Duodenal mucosa (tissue), 2 donors: ENCODE measurements at regions not wholly inside any gene's neighbourhood (a gene's known extent, or its start where the extent isn't known, plus 50 kb on each side); places are given as distances from the start of the nearest gene placed in this dataset.
"Not testable (repeated sequence)": the region's sequence is repeated elsewhere in the genome, so short reads cannot be mapped to it uniquely, and the experiment has no call there.

ENCODE experiments used
- H3K27ac ChIP-seq: one replicate; pipeline ENCODE4 v1.7.0; 2013; ENCODE audit warnings: low read depth, low read length
- H3K27me3 ChIP-seq, 2 donors: one replicate each; pipeline ENCODE4 v1.7.0; 2013; ENCODE audit warnings: low read length in 2 of 2, control low read depth in 1 of 2; ENCODE audit not compliant: insufficient read depth in 2 of 2, control insufficient read depth in 1 of 2
- H3K36me3 ChIP-seq, 2 donors: one replicate each; pipeline ENCODE4 v1.7.0; 2013; ENCODE audit warnings: low read length in 2 of 2, control low read depth in 1 of 2; ENCODE audit not compliant: insufficient read depth in 2 of 2, control insufficient read depth in 1 of 2
- H3K4me1 ChIP-seq, 2 donors: one replicate each; pipeline ENCODE4 v1.7.0; 2013; ENCODE audit warnings: low read length in 2 of 2, control low read depth in 1 of 2; ENCODE audit not compliant: insufficient read depth in 2 of 2, control insufficient read depth in 1 of 2
- H3K4me3 ChIP-seq, 2 donors: one replicate each; pipeline ENCODE4 v1.7.0; 2013; ENCODE audit warnings: low read length in 2 of 2, low read depth in 1 of 2
- H3K9ac ChIP-seq, 2 donors: one replicate each; pipeline ENCODE4 v1.7.0; 2013; ENCODE audit warnings: low read length in 2 of 2, low read depth in 1 of 2
- H3K9me3 ChIP-seq, 2 donors: one replicate each; pipeline ENCODE4 v1.7.0; 2013; ENCODE audit warnings: low read length in 2 of 2, control low read depth in 1 of 2; ENCODE audit not compliant: control insufficient read depth in 1 of 2

- peaks cover 21 to 27% of the 10 kb centered on the region in 2 donors for H3K4me1 ChIP-seq
- H3K27me3 ChIP-seq, result no peaks in the 10 kb centered on the region
- H3K9ac ChIP-seq, result peak overlapping the region; percentile 4 to 52
- no peak overlapping the region for H3K27ac ChIP-seq
- H3K36me3 ChIP-seq, result no peaks in the 10 kb centered on the region
- no peak overlapping the region for H3K4me3 ChIP-seq
- no peaks in the 10 kb centered on the region for H3K9me3 ChIP-seq
These were observed 64.6 kb upstream of the ENPP6 start for GRCh38 chr4:184282251-184282713.

DNA sequence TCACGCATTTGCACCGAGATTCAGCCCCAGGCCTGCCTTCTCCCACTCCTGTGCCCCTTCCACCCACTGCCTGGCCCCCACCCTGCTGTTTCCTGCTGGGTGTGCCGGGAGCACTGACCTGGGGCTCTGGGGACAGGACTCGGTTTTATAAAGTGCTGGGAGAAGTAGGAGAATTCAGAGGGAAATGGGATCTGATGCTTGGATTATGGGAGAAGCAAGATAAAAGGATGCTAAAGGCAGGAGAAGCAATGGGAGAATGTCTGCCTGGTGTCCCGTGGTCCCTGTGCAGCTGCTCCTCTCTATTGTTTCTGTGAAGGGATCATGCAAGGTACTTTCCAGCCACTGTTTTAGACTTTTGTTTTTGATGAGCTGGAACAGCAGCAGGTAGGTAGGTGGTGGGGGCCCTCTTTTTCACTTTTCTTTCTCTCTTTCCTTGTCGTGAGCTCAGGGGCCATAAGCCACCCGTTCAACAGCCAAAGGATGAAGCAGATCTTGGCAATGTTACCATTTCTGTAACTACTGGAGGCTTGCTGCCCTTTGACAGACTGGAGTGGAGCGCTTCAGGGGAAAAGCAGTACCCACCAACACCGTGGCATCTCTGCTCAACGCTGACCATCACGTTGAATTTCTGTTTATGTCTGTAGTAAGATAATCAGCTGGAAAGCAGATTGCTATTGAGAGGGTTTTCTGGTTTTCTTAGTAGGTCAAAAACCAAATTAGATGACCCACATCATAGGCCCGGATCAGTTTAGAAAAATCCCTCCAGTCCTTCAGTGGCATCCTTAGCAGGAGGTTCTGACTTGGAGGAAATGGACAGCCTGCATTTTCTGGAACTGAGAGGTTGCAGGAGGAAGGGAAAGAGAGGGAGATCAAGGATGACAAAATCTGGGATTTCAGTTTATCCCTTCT lies 63.8 kb upstream of the ENPP6 start:
- Histone ChIP-seq H3K27me3 (no peaks in the 10 kb centered on the region), H3K4me3 (no peak overlapping the region), H3K36me3 (no peaks in the 10 kb centered on the region), H3K9ac (peak overlapping the region; percentile 4 to 52), H3K4me1 (peaks cover 21 to 26% of the 10 kb centered on the region in 2 donors), H3K9me3 (no peaks in the 10 kb centered on the region), H3K27ac (no peak overlapping the region)

DNA sequence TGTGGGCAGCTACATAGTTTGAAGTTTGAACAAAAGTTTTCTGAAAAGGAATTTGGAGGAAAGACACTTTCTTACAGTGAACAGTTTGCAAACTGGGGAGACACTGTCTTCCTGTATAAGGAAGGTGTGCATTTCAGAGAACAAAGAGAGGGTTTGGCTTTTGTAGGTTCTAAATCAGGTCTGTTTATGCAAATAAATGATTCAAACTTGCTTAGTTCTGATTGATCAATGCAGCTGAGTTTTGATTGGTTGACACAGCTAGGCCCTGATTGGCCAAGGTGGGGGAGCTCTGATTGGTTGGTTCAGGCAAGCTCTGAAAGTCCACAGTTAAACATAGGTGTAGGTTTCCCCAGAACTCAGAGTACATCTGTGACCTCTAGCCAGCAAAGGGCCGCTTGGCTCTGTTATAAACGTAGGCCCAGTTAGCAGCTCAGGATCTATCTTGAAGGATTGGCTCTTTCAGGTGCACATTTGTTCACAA lies 63.0 kb upstream of the ENPP6 start:
- no peak overlapping the region for H3K4me3 ChIP-seq
- H3K36me3 ChIP-seq, result no peaks in the 10 kb centered on the region
- H3K4me1 ChIP-seq, result peaks cover 21 to 26% of the 10 kb centered on the region in 2 donors
- H3K27me3 ChIP-seq, result no peaks in the 10 kb centered on the region
- H3K27ac ChIP-seq, result no peak overlapping the region
- no peaks in the 10 kb centered on the region for H3K9me3 ChIP-seq
- H3K9ac ChIP-seq, result no peak overlapping the region

DNA sequence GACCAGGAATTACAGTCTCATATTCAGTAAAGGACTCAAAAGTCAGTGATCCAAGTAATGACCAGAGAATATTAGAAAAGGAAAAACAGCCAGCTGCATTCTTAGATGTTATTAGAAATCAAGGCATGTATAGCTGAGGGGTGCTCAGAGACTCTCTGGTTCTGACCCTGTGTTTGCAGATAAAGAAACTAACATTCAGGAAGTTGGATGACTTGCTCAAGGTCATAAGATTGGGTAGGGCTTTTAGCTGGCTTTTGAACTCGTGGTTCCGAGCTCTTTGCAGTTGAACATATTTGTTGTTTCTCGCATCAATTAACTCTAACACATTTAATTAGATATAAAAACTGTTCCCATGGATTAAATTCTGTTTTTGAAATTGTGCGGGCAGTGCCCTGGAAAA lies 62.5 kb upstream of the ENPP6 start:
- H3K27ac ChIP-seq, result no peak overlapping the region
- H3K27me3 ChIP-seq, result no peaks in the 10 kb centered on the region
- no peak overlapping the region for H3K4me3 ChIP-seq
- H3K9me3 ChIP-seq, result no peaks in the 10 kb centered on the region
- H3K36me3 ChIP-seq, result no peaks in the 10 kb centered on the region
- no peak overlapping the region for H3K9ac ChIP-seq
- H3K4me1 ChIP-seq, result peaks cover 21 to 26% of the 10 kb centered on the region in 2 donors

DNA sequence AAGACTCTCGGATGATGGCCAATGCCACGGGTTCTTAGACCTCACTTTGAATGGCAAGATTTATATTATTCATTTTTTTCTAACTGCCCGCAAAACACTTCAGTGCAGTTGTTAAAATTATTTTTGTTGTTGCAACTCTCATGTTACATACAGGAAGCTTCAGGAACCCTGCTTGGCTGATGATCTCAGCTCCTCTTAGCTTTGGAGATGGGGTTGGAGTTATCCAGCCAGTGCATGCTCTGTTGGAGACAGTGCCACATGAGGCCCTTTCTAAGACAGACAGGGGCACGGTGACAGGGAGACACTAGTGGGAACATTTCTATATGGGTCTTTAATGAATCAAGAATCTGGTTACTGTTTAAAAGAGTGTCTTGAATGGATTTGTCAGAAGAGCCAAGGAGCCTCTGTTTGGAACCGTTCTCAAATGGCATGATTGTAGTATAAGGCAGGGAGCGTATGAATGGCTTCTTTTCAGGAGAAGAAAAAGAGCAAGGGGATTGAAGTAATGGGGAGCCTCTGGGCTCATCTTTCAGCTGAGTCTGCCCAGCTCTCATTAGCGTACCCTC lies 61.9 kb upstream of the ENPP6 start:
- Histone ChIP-seq H3K4me1 (peaks cover 21 to 26% of the 10 kb centered on the region in 2 donors), H3K9me3 (no peaks in the 10 kb centered on the region), H3K36me3 (no peaks in the 10 kb centered on the region), H3K27me3 (no peaks in the 10 kb centered on the region), H3K4me3 (no peak overlapping the region), H3K9ac (no peak overlapping the region), H3K27ac (no peak overlapping the region)

GRCh38 chr4:184277769-184278168 lies 60.1 kb upstream of the ENPP6 start:
- not testable (repeated sequence) for H3K27me3 ChIP-seq, H3K9me3 ChIP-seq, H3K9ac ChIP-seq, H3K4me3 ChIP-seq, H3K27ac ChIP-seq, H3K36me3 ChIP-seq
- H3K4me1 ChIP-seq, result peaks cover 12 to 21% of the 10 kb centered on the region in 2 donors

- H3K4me1 ChIP-seq, result peaks cover 5 to 14% of the 10 kb centered on the region in 2 donors
- H3K27me3 ChIP-seq, H3K9me3 ChIP-seq, H3K27ac ChIP-seq, H3K9ac ChIP-seq, H3K36me3 ChIP-seq, H3K4me3 ChIP-seq: not testable (repeated sequence)
These were observed 59.3 kb upstream of the ENPP6 start for GRCh38 chr4:184277010-184277409.

GRCh38 chr4:184276346-184276745 lies 58.7 kb upstream of the ENPP6 start:
- not testable (repeated sequence) for H3K9ac ChIP-seq, H3K36me3 ChIP-seq, H3K4me1 ChIP-seq, H3K27me3 ChIP-seq, H3K9me3 ChIP-seq, H3K4me3 ChIP-seq, H3K27ac ChIP-seq

DNA sequence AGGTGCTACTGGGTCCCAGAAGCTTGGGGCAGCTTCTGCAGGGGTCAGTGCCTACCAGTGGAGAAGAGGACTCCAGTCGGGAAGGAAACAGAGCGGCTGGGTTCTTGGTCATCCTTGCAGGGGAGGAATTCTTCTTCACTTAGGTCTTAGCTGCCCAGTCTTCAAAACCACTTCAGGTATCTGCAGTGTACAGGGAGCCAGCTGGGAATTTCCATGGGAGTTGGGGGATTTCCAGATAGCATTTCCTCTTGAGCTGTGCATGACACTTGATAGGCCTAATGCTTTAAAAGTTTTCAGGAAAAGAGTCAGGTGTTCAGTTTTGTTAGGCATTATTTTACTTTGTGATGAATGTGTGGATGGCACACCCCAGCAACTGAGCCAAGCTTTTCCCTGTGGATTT lies 58.1 kb upstream of the ENPP6 start:
- no peak overlapping the region for H3K27ac ChIP-seq
- no peaks in the 10 kb centered on the region for H3K9me3 ChIP-seq
- peaks cover 0 to 7% of the 10 kb centered on the region in 2 donors for H3K4me1 ChIP-seq
- H3K27me3 ChIP-seq, result no peaks in the 10 kb centered on the region
- no peak overlapping the region for H3K4me3 ChIP-seq
- no peak overlapping the region for H3K9ac ChIP-seq
- H3K36me3 ChIP-seq, result no peaks in the 10 kb centered on the region

DNA sequence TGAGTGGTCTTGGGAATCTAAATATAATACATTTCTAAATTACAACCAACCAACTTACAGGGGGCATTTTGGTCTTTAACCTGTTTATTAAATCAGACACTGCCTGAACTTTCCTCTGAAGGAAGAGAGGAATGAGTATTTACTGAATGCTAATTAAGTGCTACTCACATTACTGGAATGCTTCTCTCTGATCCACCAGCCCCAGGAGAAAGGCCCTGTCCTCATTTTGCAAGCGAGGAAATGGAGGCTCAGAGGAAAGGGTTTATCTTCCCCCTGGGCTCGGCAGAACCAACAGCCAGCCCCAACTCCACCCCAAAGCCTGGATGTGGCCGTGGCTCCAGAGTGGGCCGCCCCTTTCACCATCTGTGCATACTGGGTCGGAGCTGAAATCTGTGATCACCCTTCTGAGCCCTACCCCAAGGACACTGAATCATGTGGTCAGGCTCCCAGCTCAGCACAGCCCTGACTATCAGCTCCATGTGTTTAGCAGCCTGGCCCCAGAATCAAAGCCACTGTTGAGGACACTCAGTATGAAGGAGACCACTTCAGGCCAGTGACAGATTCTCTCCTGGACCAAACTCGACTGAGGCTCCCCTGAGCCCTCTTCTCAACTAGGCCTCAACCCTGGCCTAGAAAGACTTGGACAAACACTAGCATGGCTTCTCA lies 56.7 kb upstream of the ENPP6 start:
- Histone ChIP-seq H3K4me1 (no peaks in the 10 kb centered on the region), H3K4me3 (no peak overlapping the region), H3K36me3 (no peaks in the 10 kb centered on the region), H3K9me3 (no peaks in the 10 kb centered on the region), H3K9ac (no peak overlapping the region), H3K27ac (no peak overlapping the region), H3K27me3 (no peaks in the 10 kb centered on the region)
